Mesothelial cell of epicardium (in vitro differentiated cells): ENCODE measurements at regions not wholly inside any gene's neighbourhood (a gene's known extent, or its start where the extent isn't known, plus 50 kb on each side); places are given as distances from the start of the nearest gene placed in this dataset.

ENCODE experiments used
- DNase-seq, 2 experiments: peaks; one replicate each; pipeline ENCODE4 v3.0.0; 2021; ENCODE audit warnings: low spot score in 2 of 2; ENCODE audit not compliant: unreplicated experiment in 2 of 2
- H3K27ac Mint-ChIP-seq: 2 replicates; pipeline ENCODE4 v1.8.0; 2021; ENCODE audit warnings: mixed read lengths
- H3K27me3 Mint-ChIP-seq: 2 replicates; pipeline ENCODE4 v1.8.0; 2021; ENCODE audit warnings: low read depth, mixed read lengths
- H3K36me3 Mint-ChIP-seq: 2 replicates; pipeline ENCODE4 v1.8.0; 2021; ENCODE audit warnings: mixed read lengths
- H3K4me1 Mint-ChIP-seq: 2 replicates; pipeline ENCODE4 v1.8.0; 2021; ENCODE audit warnings: mixed read lengths
- H3K4me3 Mint-ChIP-seq: 2 replicates; pipeline ENCODE4 v1.8.0; 2021; ENCODE audit warnings: mild to moderate bottlenecking, moderate library complexity, mixed read lengths
- H3K9me3 Mint-ChIP-seq: 2 replicates; pipeline ENCODE4 v1.8.0; 2021; ENCODE audit warnings: mixed read lengths
- CTCF ChIP-seq: fragments of 200-600 bp; sonication (generic); IDR thresholded peaks from one replicate; pipeline ENCODE4 v1.5.0; 2021; ENCODE audit warnings: antibody characterized with exemption; ENCODE audit not compliant: unreplicated experiment

- Mint-ChIP-seq H3K36me3 (peaks cover 4% of the 10 kb centered on the region), H3K4me1 (peaks cover 7% of the 10 kb centered on the region), H3K9me3 (peaks cover 7% of the 10 kb centered on the region), H3K4me3 (no peak overlapping the region), H3K27me3 (no peaks in the 10 kb centered on the region), H3K27ac (no peak overlapping the region)
- no peak for TF ChIP-seq CTCF
- DNase-seq, result no peak
Observed at GRCh38 chr15:58275785-58276184, 137.6 kb downstream of the AQP9 start.

GRCh38 chr15:58276924-58277323 is 138.7 kb downstream of the AQP9 start:
- H3K27ac Mint-ChIP-seq, result no peak overlapping the region
- peaks cover 8% of the 10 kb centered on the region for H3K4me1 Mint-ChIP-seq
- no peak for TF ChIP-seq CTCF
- no peaks in the 10 kb centered on the region for H3K36me3 Mint-ChIP-seq
- H3K9me3 Mint-ChIP-seq, result no peaks in the 10 kb centered on the region
- H3K27me3 Mint-ChIP-seq, result no peaks in the 10 kb centered on the region
- H3K4me3 Mint-ChIP-seq, result no peak overlapping the region
- no peak for DNase-seq

GRCh38 chr15:58277333-58277732 is 139.2 kb downstream of the AQP9 start:
- Mint-ChIP-seq H3K9me3 (no peaks in the 10 kb centered on the region), H3K4me1 (peaks cover 10% of the 10 kb centered on the region), H3K36me3 (no peaks in the 10 kb centered on the region), H3K4me3 (no peak overlapping the region), H3K27me3 (no peaks in the 10 kb centered on the region), H3K27ac (no peak overlapping the region)
- TF ChIP-seq CTCF, result no peak
- DNase-seq, result no peak

GRCh38 chr15:58279106-58279505 is 140.9 kb downstream of the AQP9 start:
- no peak for TF ChIP-seq CTCF
- DNase-seq, result no peak
- H3K9me3 Mint-ChIP-seq, result no peaks in the 10 kb centered on the region
- H3K4me3 Mint-ChIP-seq, result no peak overlapping the region
- no peaks in the 10 kb centered on the region for H3K36me3 Mint-ChIP-seq
- H3K27ac Mint-ChIP-seq, result no peak overlapping the region
- no peaks in the 10 kb centered on the region for H3K27me3 Mint-ChIP-seq
- H3K4me1 Mint-ChIP-seq, result peaks cover 10% of the 10 kb centered on the region

- H3K27ac Mint-ChIP-seq, result no peak overlapping the region
- TF ChIP-seq CTCF, result no peak
- no peak for DNase-seq
- H3K4me3 Mint-ChIP-seq, result no peak overlapping the region
- H3K4me1 Mint-ChIP-seq, result peaks cover 10% of the 10 kb centered on the region
- no peaks in the 10 kb centered on the region for H3K36me3 Mint-ChIP-seq
- H3K9me3 Mint-ChIP-seq, result no peaks in the 10 kb centered on the region
- no peaks in the 10 kb centered on the region for H3K27me3 Mint-ChIP-seq
Observed at GRCh38 chr15:58279654-58280053, 141.5 kb downstream of the AQP9 start.

GRCh38 chr15:58282060-58282708 is 144.0 kb downstream of the AQP9 start:
- Mint-ChIP-seq H3K4me1 (peaks cover 10% of the 10 kb centered on the region), H3K36me3 (no peaks in the 10 kb centered on the region), H3K9me3 (no peaks in the 10 kb centered on the region), H3K4me3 (no peak overlapping the region), H3K27me3 (no peaks in the 10 kb centered on the region), H3K27ac (no peak overlapping the region)
- DNase-seq, result no peak
- TF ChIP-seq CTCF, result no peak
